Transverse colon (tissue), 4 donors: ENCODE measurements at regions not wholly inside any gene's neighbourhood (a gene's known extent, or its start where the extent isn't known, plus 50 kb on each side); places are given as distances from the start of the nearest gene placed in this dataset.

ENCODE experiments used
- CTCF ChIP-seq, 5 experiments: fragments of 200-600 bp in 3 of 5; fragments of 450-650 bp in 2 of 5; sonication (generic) in 3 of 5; IDR thresholded peaks; 1 replicate in 2 of 5; 2 replicates in 3 of 5; pipeline ENCODE4 v1.5.1; 2016 to 2017; ENCODE audit warnings: antibody characterized with exemption in 5 of 5, inconsistent platforms in 3 of 5, mild to moderate bottlenecking in 2 of 5, moderate library complexity in 1 of 5
- EP300 ChIP-seq: sonication (generic); formaldehyde crosslinking; IDR thresholded peaks from one replicate; pipeline ENCODE4 v1.6.1; 2017; ENCODE audit warnings: antibody characterized with exemption, low read depth
- POLR2A ChIP-seq: fragments of 450-650 bp; IDR thresholded peaks from one replicate; pipeline ENCODE4 v1.6.1; 2016; ENCODE audit warnings: antibody characterized with exemption, mild to moderate bottlenecking, moderate library complexity
- POLR2AphosphoS5 ChIP-seq, 3 donors: sonication (generic); formaldehyde crosslinking; IDR thresholded peaks; one replicate each; pipeline ENCODE4 v1.6.1; 2016; ENCODE audit warnings: antibody characterized with exemption in 3 of 3

DNA sequence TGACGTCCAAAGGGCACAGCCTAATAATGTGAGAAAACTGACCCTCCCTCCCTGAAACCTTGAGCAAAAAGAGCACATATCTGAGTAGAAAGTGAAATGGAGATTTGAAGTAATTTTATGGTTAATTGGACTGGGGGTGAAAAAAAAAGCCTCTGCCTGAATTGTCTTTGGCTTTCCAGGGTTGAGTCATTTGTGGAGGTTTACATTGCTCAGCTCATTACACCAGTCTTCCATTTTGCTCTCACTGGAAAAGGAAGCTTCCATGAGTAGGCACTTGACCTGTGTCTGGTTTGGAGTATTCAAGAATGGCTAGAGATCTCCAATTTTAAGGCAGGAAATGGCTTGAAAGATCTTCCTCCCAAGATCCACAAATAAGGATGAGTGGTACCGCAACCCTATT, 273.9 kb downstream of the PDCD6IP start:
- TF ChIP-seq CTCF (IDR thresholded peaks at IDR 0.05) (no peak), EP300 (no peak), POLR2A (no peak), POLR2AphosphoS5 (IDR thresholded peaks at IDR 0.05) (no peak)
